Activated naive CD4-positive, alpha-beta T cell treated with anti-CD3 and anti-CD28 coated beads for 36 hours (primary cell): ENCODE measurements at regions not wholly inside any gene's neighbourhood (a gene's known extent, or its start where the extent isn't known, plus 50 kb on each side); places are given as distances from the start of the nearest gene placed in this dataset.

Experiments
- CTCF ChIA-PET: fragments of 350-600 bp; sonication (Branson Sonifier 250); formaldehyde crosslinking; loops from one replicate; lab custom pipeline; 2021; ENCODE audit warnings: antibody characterized with exemption; lab: Charles Lee
- DNase-seq: peaks from one replicate; pipeline ENCODE4 v3.0.0-alpha.2; 2020
- H3K27ac Mint-ChIP-seq: one replicate; pipeline ENCODE4 v1.8.0; 2021; ENCODE audit warnings: mild to moderate bottlenecking, mixed read lengths
- H3K27me3 Mint-ChIP-seq: one replicate; pipeline ENCODE4 v1.8.0; 2021; ENCODE audit warnings: low read depth, mixed read lengths
- H3K36me3 Mint-ChIP-seq: one replicate; pipeline ENCODE4 v1.8.0; 2021; ENCODE audit warnings: low read depth, mixed read lengths
- H3K4me1 Mint-ChIP-seq: one replicate; pipeline ENCODE4 v1.8.0; 2021; ENCODE audit warnings: low read depth, mixed read lengths
- H3K4me3 Mint-ChIP-seq: one replicate; pipeline ENCODE4 v1.8.0; 2021; ENCODE audit warnings: mild to moderate bottlenecking, moderate library complexity, mixed read lengths
- H3K9me3 Mint-ChIP-seq: one replicate; pipeline ENCODE4 v1.8.0; 2021; ENCODE audit warnings: mixed read lengths
- intact Hi-C: fragments of 100-400 bp; cut with micrococcal nuclease; formaldehyde crosslinking; loops from one replicate; pipeline ENCODE4 v1.15.1; 2023

- H3K27ac Mint-ChIP-seq, result no peak overlapping the region
- intact Hi-C loops, result no loop called here
- no peak for DNase-seq
- peaks cover 2% of the 10 kb centered on the region for H3K27me3 Mint-ChIP-seq
- H3K36me3 Mint-ChIP-seq, result no peaks in the 10 kb centered on the region
- CTCF ChIA-PET, result no interaction called here
- no peak overlapping the region for H3K4me3 Mint-ChIP-seq
- H3K4me1 Mint-ChIP-seq, result no peaks in the 10 kb centered on the region
- peaks cover 2% of the 10 kb centered on the region for H3K9me3 Mint-ChIP-seq
Measured at GRCh38 chr13:34343413-34343940, 525.5 kb downstream of the RFC3 start.

DNA sequence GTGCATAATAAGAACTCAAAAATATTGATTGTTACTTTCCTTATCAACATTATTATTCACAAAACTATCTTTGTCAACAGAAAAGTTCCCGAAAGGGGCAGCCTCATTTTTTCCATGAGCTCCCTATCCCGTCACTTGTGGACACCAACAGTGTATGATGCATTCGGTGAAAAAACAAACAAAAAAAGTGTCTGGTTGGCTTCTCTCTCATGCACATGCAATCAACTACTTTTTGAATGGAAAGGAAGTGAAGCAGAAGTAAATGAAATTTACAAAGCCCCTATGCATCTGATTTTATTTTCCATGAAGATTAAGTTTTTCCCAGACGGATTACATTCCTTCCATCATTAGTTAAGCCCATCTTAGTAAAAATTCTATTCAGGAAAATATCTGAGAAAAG, 526.9 kb downstream of the RFC3 start:
- CTCF ChIA-PET, result no interaction called here
- no peak for DNase-seq

GRCh38 chr13:34345258-34345965, 527.5 kb downstream of the RFC3 start:
- Mint-ChIP-seq H3K36me3 (no peaks in the 10 kb centered on the region), H3K9me3 (peaks cover 2% of the 10 kb centered on the region), H3K27ac (no peak overlapping the region), H3K4me3 (no peak overlapping the region), H3K4me1 (no peaks in the 10 kb centered on the region), H3K27me3 (peaks cover 2% of the 10 kb centered on the region)
- DNase-seq, result no peak
- intact Hi-C loops, result no loop called here
- CTCF ChIA-PET, result no interaction called here

More for the DNA sequence above, 526.9 kb downstream of the RFC3 start:
- H3K36me3 Mint-ChIP-seq, result no peaks in the 10 kb centered on the region
- peaks cover 2% of the 10 kb centered on the region for H3K9me3 Mint-ChIP-seq
- H3K4me1 Mint-ChIP-seq, result no peaks in the 10 kb centered on the region
- no peak overlapping the region for H3K4me3 Mint-ChIP-seq
- H3K27me3 Mint-ChIP-seq, result peaks cover 2% of the 10 kb centered on the region
- H3K27ac Mint-ChIP-seq, result no peak overlapping the region
- intact Hi-C loops, result no loop called here

- DNase-seq, result no peak
- CTCF ChIA-PET, result no interaction called here
- H3K4me3 Mint-ChIP-seq, result no peak overlapping the region
- H3K36me3 Mint-ChIP-seq, result no peaks in the 10 kb centered on the region
- no peak overlapping the region for H3K27ac Mint-ChIP-seq
- intact Hi-C loops, result no loop called here
- no peaks in the 10 kb centered on the region for H3K4me1 Mint-ChIP-seq
- H3K27me3 Mint-ChIP-seq, result peaks cover 2% of the 10 kb centered on the region
- H3K9me3 Mint-ChIP-seq, result peaks cover 6% of the 10 kb centered on the region
Measured at GRCh38 chr13:34346626-34347025, 528.7 kb downstream of the RFC3 start.

DNA sequence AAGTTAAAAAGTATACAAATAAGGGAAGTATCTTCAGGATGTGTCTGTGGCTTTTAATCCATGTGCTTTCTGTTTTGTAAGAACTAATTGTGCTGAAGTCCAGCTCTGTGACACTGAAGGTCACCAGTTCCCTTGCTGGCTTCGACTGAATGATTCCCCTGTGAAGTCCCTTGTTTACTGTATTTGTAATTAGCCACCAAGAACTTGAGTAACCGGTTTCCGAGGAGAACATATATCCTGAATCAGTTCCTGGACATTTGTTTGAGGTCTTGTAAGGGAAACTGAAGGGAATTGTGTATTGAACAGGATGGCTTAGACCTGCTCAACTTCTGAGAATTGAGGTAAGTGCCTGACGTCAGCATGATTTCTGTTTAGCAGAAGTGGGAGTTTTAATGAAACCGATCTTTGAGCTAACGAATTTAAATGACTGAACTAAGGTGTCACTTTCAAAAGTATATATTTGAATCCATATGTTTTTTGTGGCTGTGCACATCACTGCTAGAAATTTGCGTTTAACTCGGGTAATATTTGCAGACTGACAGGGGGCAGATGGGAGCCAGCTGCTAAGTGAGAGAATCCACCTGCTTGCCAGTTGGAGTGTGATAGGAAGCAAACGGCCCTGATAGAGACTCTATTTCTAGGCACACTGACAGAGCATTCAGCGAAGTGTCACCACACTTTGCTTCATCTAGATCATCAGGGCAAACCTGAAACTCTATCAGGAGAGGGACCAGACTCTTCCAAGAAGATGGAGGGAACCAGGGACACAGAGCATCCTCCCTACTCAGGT, 530.0 kb downstream of the RFC3 start:
- Mint-ChIP-seq H3K36me3 (no peaks in the 10 kb centered on the region), H3K9me3 (peaks cover 4% of the 10 kb centered on the region), H3K27ac (no peak overlapping the region), H3K27me3 (peaks cover 2% of the 10 kb centered on the region), H3K4me1 (no peaks in the 10 kb centered on the region), H3K4me3 (no peak overlapping the region)
- DNase-seq, result no peak
- intact Hi-C loops, result no loop called here
- CTCF ChIA-PET, result no interaction called here

- Mint-ChIP-seq H3K27me3 (no peaks in the 10 kb centered on the region), H3K27ac (no peak overlapping the region), H3K36me3 (no peaks in the 10 kb centered on the region), H3K9me3 (peaks cover 4% of the 10 kb centered on the region), H3K4me3 (no peak overlapping the region), H3K4me1 (no peaks in the 10 kb centered on the region)
- CTCF ChIA-PET, result no interaction called here
- no peak for DNase-seq
- intact Hi-C loops, result no loop called here
Measured at GRCh38 chr13:34349091-34349722, 531.3 kb downstream of the RFC3 start.

DNA sequence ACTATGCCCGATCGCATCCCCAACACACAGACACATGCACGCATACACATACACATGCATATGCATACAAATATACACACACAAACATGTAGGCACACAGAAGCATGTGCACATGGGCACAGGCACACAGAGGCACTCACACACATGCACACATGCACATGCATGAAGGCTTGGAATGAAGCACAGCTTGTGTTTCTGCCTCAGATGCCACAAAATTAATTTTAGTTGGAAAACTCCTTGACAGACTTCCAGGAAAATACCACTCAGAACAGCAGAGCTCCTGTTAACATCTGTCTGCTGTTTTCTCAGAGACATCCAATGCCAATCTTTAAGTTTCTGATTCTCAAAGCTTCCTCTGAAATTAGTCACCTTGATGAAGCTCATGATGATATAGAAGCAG, 532.7 kb downstream of the RFC3 start:
- no peaks in the 10 kb centered on the region for H3K4me1 Mint-ChIP-seq
- peaks cover 4% of the 10 kb centered on the region for H3K9me3 Mint-ChIP-seq
- intact Hi-C loops, result no loop called here
- H3K27ac Mint-ChIP-seq, result no peak overlapping the region
- CTCF ChIA-PET, result no interaction called here
- H3K36me3 Mint-ChIP-seq, result no peaks in the 10 kb centered on the region
- DNase-seq, result no peak
- H3K27me3 Mint-ChIP-seq, result no peaks in the 10 kb centered on the region
- no peak overlapping the region for H3K4me3 Mint-ChIP-seq

- Mint-ChIP-seq H3K9me3 (peaks cover 4% of the 10 kb centered on the region), H3K4me3 (no peak overlapping the region), H3K27me3 (no peaks in the 10 kb centered on the region), H3K27ac (no peak overlapping the region), H3K36me3 (no peaks in the 10 kb centered on the region), H3K4me1 (no peaks in the 10 kb centered on the region)
- intact Hi-C loops, result no loop called here
- no peak for DNase-seq
- CTCF ChIA-PET, result no interaction called here
Measured at GRCh38 chr13:34351134-34351533, 533.2 kb downstream of the RFC3 start.

DNA sequence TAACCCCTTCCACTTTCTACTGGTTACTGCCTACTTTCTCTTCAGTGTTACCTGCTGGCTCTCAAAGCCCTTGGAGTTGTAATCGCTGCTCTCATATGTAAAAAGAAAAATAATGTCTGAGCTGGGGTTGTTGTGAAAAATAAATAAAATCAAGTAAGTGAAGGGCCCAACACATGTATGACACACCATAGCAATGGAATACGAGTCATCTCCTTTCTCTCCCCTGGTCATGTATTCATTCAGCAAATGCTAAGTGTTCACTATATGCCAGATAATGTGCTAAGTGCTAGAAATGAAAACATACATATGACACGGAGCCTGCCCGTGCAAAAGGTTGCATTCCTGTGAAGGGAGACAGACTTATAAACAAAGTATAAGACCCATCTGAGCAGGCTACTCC, 535.0 kb downstream of the RFC3 start:
- H3K27me3 Mint-ChIP-seq, result no peaks in the 10 kb centered on the region
- intact Hi-C loops, result no loop called here
- H3K4me1 Mint-ChIP-seq, result no peaks in the 10 kb centered on the region
- no peak for DNase-seq
- H3K4me3 Mint-ChIP-seq, result no peak overlapping the region
- H3K27ac Mint-ChIP-seq, result no peak overlapping the region
- peaks cover 4% of the 10 kb centered on the region for H3K9me3 Mint-ChIP-seq
- no peaks in the 10 kb centered on the region for H3K36me3 Mint-ChIP-seq
- CTCF ChIA-PET, result no interaction called here

GRCh38 chr13:34356686-34357434, 538.9 kb downstream of the RFC3 start:
- no peaks in the 10 kb centered on the region for H3K27me3 Mint-ChIP-seq
- no peaks in the 10 kb centered on the region for H3K4me1 Mint-ChIP-seq
- H3K27ac Mint-ChIP-seq, result no peak overlapping the region
- H3K36me3 Mint-ChIP-seq, result no peaks in the 10 kb centered on the region
- intact Hi-C loops, result no loop called here
- H3K9me3 Mint-ChIP-seq, result no peaks in the 10 kb centered on the region
- no peak overlapping the region for H3K4me3 Mint-ChIP-seq
- CTCF ChIA-PET, result no interaction called here
- no peak for DNase-seq

DNA sequence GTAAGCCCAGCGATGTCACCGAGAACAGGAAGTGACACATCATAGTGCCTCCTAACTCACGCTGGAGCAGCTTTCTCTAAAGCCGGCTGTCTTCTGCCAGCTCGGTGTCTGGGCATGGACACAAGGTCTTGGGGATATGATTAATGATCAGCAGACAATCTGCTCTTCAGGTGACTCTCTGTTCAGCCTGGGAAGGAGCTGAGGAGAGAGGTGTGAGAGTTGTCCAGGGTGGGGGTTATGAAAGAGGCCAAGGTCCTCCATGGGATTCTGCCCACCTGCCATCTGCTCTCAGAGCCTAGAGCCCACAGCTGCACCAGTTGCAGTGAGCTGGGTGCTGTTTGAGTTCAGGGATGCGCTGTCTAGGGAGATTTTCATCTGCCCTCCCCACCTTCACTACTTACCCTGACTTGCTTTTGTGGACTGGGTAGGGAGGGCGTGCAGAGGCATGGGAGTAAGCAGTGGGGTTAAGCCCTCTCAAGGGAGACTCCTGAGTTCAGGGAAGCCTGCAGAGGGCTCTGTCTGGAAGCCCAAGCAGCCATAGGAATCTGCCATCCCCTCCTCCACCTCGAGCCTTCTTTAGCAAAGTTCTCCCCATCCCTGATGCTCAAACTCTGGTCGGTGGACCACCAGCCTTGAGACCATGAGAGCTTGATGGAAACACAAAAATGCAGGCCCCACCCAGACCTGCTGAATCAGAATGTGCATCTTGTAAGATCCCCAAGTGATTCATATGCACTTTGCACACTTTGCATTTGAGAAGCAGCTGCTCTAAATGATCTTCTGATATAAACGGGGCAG, 539.7 kb downstream of the RFC3 start:
- CTCF ChIA-PET, result no interaction called here
- intact Hi-C loops, result no loop called here
- H3K27ac Mint-ChIP-seq, result no peak overlapping the region
- H3K4me3 Mint-ChIP-seq, result no peak overlapping the region
- H3K36me3 Mint-ChIP-seq, result no peaks in the 10 kb centered on the region
- no peaks in the 10 kb centered on the region for H3K9me3 Mint-ChIP-seq
- no peaks in the 10 kb centered on the region for H3K4me1 Mint-ChIP-seq
- H3K27me3 Mint-ChIP-seq, result no peaks in the 10 kb centered on the region
- DNase-seq, result no peak
